Activated CD8-positive, alpha-beta memory T cell treated with anti-CD3 and anti-CD28 coated beads, Interleukin-2, amount 10 ng/mL, durations not matched to agents 7 days and 5 days (primary cell): ENCODE measurements at regions not wholly inside any gene's neighbourhood (a gene's known extent, or its start where the extent isn't known, plus 50 kb on each side); places are given as distances from the start of the nearest gene placed in this dataset.

Experiments
- ATAC-seq: fragments of 150-1000 bp; cut with Tn5 transposase; one replicate; pipeline ENCODE4 v1.10.0; 2021; ENCODE audit warnings: moderate library complexity
- CTCF ChIA-PET: fragments of 350-600 bp; sonication (Branson Sonifier 250); formaldehyde crosslinking; loops from one replicate; lab custom pipeline; 2021; ENCODE audit warnings: antibody characterized with exemption; lab: Charles Lee
- DNase-seq: peaks from one replicate; pipeline ENCODE4 v3.0.0-alpha.2; 2020
- H3K27ac Mint-ChIP-seq: one replicate; pipeline ENCODE4 v1.8.0; 2021; ENCODE audit warnings: mild to moderate bottlenecking, mixed read lengths
- H3K27me3 Mint-ChIP-seq: one replicate; pipeline ENCODE4 v1.8.0; 2021; ENCODE audit warnings: mixed read lengths
- H3K36me3 Mint-ChIP-seq: one replicate; pipeline ENCODE4 v1.8.0; 2021; ENCODE audit warnings: mild to moderate bottlenecking, mixed read lengths
- H3K4me1 Mint-ChIP-seq: one replicate; pipeline ENCODE4 v1.8.0; 2021; ENCODE audit warnings: mixed read lengths
- H3K4me3 Mint-ChIP-seq: one replicate; pipeline ENCODE4 v1.8.0; 2021; ENCODE audit warnings: mild to moderate bottlenecking, moderate library complexity, mixed read lengths
- H3K9me3 Mint-ChIP-seq: one replicate; pipeline ENCODE4 v1.8.0; 2022; ENCODE audit warnings: low read depth, mixed read lengths

GRCh38 chr20:23228912-23229311 is 121.7 kb upstream of the NXT1 start:
- H3K27ac Mint-ChIP-seq, result no peak overlapping the region
- no peak overlapping the region for H3K4me3 Mint-ChIP-seq
- CTCF ChIA-PET, result no interaction called here
- H3K4me1 Mint-ChIP-seq, result no peaks in the 10 kb centered on the region
- ATAC-seq, result no peak
- H3K27me3 Mint-ChIP-seq, result no peaks in the 10 kb centered on the region
- no peaks in the 10 kb centered on the region for H3K36me3 Mint-ChIP-seq
- no peak for DNase-seq
- peaks cover 4% of the 10 kb centered on the region for H3K9me3 Mint-ChIP-seq

GRCh38 chr20:23227976-23228375 is 122.6 kb upstream of the NXT1 start:
- H3K4me3 Mint-ChIP-seq, result no peak overlapping the region
- H3K36me3 Mint-ChIP-seq, result no peaks in the 10 kb centered on the region
- peaks cover 4% of the 10 kb centered on the region for H3K9me3 Mint-ChIP-seq
- H3K4me1 Mint-ChIP-seq, result no peaks in the 10 kb centered on the region
- CTCF ChIA-PET, result no interaction called here
- H3K27ac Mint-ChIP-seq, result no peak overlapping the region
- ATAC-seq (no peak), DNase-seq (no peak)
- H3K27me3 Mint-ChIP-seq, result no peaks in the 10 kb centered on the region

GRCh38 chr20:23227274-23227673 is 123.3 kb upstream of the NXT1 start:
- ATAC-seq (no peak), DNase-seq (no peak)
- Mint-ChIP-seq H3K27me3 (no peaks in the 10 kb centered on the region), H3K9me3 (peaks cover 4% of the 10 kb centered on the region), H3K27ac (no peak overlapping the region), H3K4me1 (no peaks in the 10 kb centered on the region), H3K36me3 (no peaks in the 10 kb centered on the region), H3K4me3 (no peak overlapping the region)
- CTCF ChIA-PET, result no interaction called here

GRCh38 chr20:23226612-23227265 is 123.9 kb upstream of the NXT1 start:
- Mint-ChIP-seq H3K27me3 (no peaks in the 10 kb centered on the region), H3K9me3 (peaks cover 2% of the 10 kb centered on the region), H3K36me3 (no peaks in the 10 kb centered on the region), H3K27ac (no peak overlapping the region), H3K4me3 (no peak overlapping the region), H3K4me1 (no peaks in the 10 kb centered on the region)
- DNase-seq, result no peak
- CTCF ChIA-PET, result interaction anchor here (1.1 kb wide), 1 partner anchor 380 kb away, joined by 3 read pairs; no protein-coding TSS in a partner anchor
- no peak for ATAC-seq

- Mint-ChIP-seq H3K27ac (no peak overlapping the region), H3K27me3 (peaks cover 5% of the 10 kb centered on the region), H3K36me3 (no peaks in the 10 kb centered on the region), H3K4me1 (no peaks in the 10 kb centered on the region), H3K4me3 (no peak overlapping the region), H3K9me3 (peaks cover 2% of the 10 kb centered on the region)
- CTCF ChIA-PET, result interaction anchor here (1.1 kb wide), 1 partner anchor 382 kb away, joined by 3 read pairs; no protein-coding TSS in a partner anchor
- DNase-seq (no peak), ATAC-seq (no peak)
Measured at GRCh38 chr20:23225407-23226060, 125.1 kb upstream of the NXT1 start.

- no peak overlapping the region for H3K27ac Mint-ChIP-seq
- no peak overlapping the region for H3K4me3 Mint-ChIP-seq
- CTCF ChIA-PET, result no interaction called here
- H3K9me3 Mint-ChIP-seq, result peaks cover 2% of the 10 kb centered on the region
- no peaks in the 10 kb centered on the region for H3K4me1 Mint-ChIP-seq
- DNase-seq (no peak), ATAC-seq (no peak)
- no peaks in the 10 kb centered on the region for H3K36me3 Mint-ChIP-seq
- H3K27me3 Mint-ChIP-seq, result peaks cover 5% of the 10 kb centered on the region
Measured at GRCh38 chr20:23224806-23225205, 125.8 kb upstream of the NXT1 start.

GRCh38 chr20:23223908-23224580 is 126.5 kb upstream of the NXT1 start:
- Mint-ChIP-seq H3K27ac (no peak overlapping the region), H3K4me3 (no peak overlapping the region), H3K36me3 (no peaks in the 10 kb centered on the region), H3K27me3 (peaks cover 5% of the 10 kb centered on the region), H3K9me3 (peaks cover 2% of the 10 kb centered on the region), H3K4me1 (no peaks in the 10 kb centered on the region)
- CTCF ChIA-PET, result no interaction called here
- ATAC-seq, result no peak
- DNase-seq, result no peak

GRCh38 chr20:23222531-23223200 is 127.9 kb upstream of the NXT1 start:
- Mint-ChIP-seq H3K27ac (no peak overlapping the region), H3K4me3 (no peak overlapping the region), H3K27me3 (peaks cover 5% of the 10 kb centered on the region), H3K9me3 (peaks cover 2% of the 10 kb centered on the region), H3K36me3 (no peaks in the 10 kb centered on the region), H3K4me1 (no peaks in the 10 kb centered on the region)
- CTCF ChIA-PET, result no interaction called here
- no peak for ATAC-seq
- DNase-seq, result no peak

GRCh38 chr20:23217023-23217422 is 130.9 kb upstream of the CD93 start:
- no peak overlapping the region for H3K27ac Mint-ChIP-seq
- peaks cover 1% of the 10 kb centered on the region for H3K9me3 Mint-ChIP-seq
- no peaks in the 10 kb centered on the region for H3K4me1 Mint-ChIP-seq
- ATAC-seq (no peak), DNase-seq (no peak)
- no peak overlapping the region for H3K4me3 Mint-ChIP-seq
- H3K36me3 Mint-ChIP-seq, result no peaks in the 10 kb centered on the region
- H3K27me3 Mint-ChIP-seq, result peaks cover 5% of the 10 kb centered on the region
- CTCF ChIA-PET, result no interaction called here

GRCh38 chr20:23215344-23215995 is 129.3 kb upstream of the CD93 start:
- CTCF ChIA-PET, result no interaction called here
- Mint-ChIP-seq H3K27ac (no peak overlapping the region), H3K4me3 (no peak overlapping the region), H3K27me3 (no peaks in the 10 kb centered on the region), H3K36me3 (no peaks in the 10 kb centered on the region), H3K9me3 (no peaks in the 10 kb centered on the region), H3K4me1 (no peaks in the 10 kb centered on the region)
- DNase-seq (no peak), ATAC-seq (no peak)

- CTCF ChIA-PET, result no interaction called here
Measured at GRCh38 chr20:23214903-23215302, 128.8 kb upstream of the CD93 start.

GRCh38 chr20:23212464-23212995 is 126.4 kb upstream of the CD93 start:
- DNase-seq (no peak), ATAC-seq (no peak)
- no peak overlapping the region for H3K27ac Mint-ChIP-seq
- no peaks in the 10 kb centered on the region for H3K4me1 Mint-ChIP-seq
- H3K36me3 Mint-ChIP-seq, result no peaks in the 10 kb centered on the region
- no peak overlapping the region for H3K4me3 Mint-ChIP-seq
- CTCF ChIA-PET, result no interaction called here
- H3K9me3 Mint-ChIP-seq, result no peaks in the 10 kb centered on the region
- H3K27me3 Mint-ChIP-seq, result no peaks in the 10 kb centered on the region

More at GRCh38 chr20:23214903-23215302, 128.8 kb upstream of the CD93 start:
- Mint-ChIP-seq H3K27ac (no peak overlapping the region), H3K27me3 (no peaks in the 10 kb centered on the region), H3K4me3 (no peak overlapping the region), H3K9me3 (no peaks in the 10 kb centered on the region), H3K36me3 (no peaks in the 10 kb centered on the region), H3K4me1 (no peaks in the 10 kb centered on the region)
- ATAC-seq (no peak), DNase-seq (no peak)

GRCh38 chr20:23212011-23212410 is 125.9 kb upstream of the CD93 start:
- H3K27ac Mint-ChIP-seq, result no peak overlapping the region
- H3K36me3 Mint-ChIP-seq, result no peaks in the 10 kb centered on the region
- no peak for DNase-seq
- H3K9me3 Mint-ChIP-seq, result no peaks in the 10 kb centered on the region
- no peak overlapping the region for H3K4me3 Mint-ChIP-seq
- no peaks in the 10 kb centered on the region for H3K4me1 Mint-ChIP-seq
- no peaks in the 10 kb centered on the region for H3K27me3 Mint-ChIP-seq
- CTCF ChIA-PET, result no interaction called here
- ATAC-seq, result no peak
